ENCODE measurements at regions not wholly inside any gene's neighbourhood (a gene's known extent, or its start where the extent isn't known, plus 50 kb on each side); places are given as distances from the start of the nearest gene placed in this dataset.

DNA sequence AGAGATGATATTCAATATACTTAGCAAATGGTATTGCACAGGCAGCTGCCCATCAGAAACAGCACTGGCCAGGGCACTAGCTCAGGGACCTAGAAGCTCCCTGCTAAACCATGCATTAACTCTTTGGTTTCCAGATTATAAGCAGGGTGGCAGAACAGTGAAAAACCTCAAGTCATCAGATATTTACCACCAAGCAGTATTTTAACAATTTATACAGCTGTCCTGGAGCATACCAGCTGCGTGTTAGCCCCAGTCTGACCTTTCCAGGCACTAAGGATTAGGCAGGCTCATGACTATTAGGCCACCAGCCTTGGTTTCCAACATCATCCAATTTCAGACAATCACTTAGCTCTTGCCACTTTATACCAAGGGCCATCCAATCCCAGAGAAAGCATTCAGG, 326.5 kb downstream of the CAAP1 start:
- H3K4me1 ChIP-seq, result no peaks in the 10 kb centered on the region
- WGBS, 2 donors, result 50 to 51% methylated on average over 1 of the region's 1 CpG
- no peaks in the 10 kb centered on the region for H3K27me3 ChIP-seq
- TF ChIP-seq, protein P1, sequence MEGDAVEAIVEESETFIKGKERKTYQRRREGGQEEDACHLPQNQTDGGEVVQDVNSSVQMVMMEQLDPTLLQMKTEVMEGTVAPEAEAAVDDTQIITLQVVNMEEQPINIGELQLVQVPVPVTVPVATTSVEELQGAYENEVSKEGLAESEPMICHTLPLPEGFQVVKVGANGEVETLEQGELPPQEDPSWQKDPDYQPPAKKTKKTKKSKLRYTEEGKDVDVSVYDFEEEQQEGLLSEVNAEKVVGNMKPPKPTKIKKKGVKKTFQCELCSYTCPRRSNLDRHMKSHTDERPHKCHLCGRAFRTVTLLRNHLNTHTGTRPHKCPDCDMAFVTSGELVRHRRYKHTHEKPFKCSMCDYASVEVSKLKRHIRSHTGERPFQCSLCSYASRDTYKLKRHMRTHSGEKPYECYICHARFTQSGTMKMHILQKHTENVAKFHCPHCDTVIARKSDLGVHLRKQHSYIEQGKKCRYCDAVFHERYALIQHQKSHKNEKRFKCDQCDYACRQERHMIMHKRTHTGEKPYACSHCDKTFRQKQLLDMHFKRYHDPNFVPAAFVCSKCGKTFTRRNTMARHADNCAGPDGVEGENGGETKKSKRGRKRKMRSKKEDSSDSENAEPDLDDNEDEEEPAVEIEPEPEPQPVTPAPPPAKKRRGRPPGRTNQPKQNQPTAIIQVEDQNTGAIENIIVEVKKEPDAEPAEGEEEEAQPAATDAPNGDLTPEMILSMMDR (IDR thresholded peaks at IDR 0.05), result no peak
- ATAC-seq (no peak), DNase-seq (no peak)
- H3K36me3 ChIP-seq, result no peaks in the 10 kb centered on the region
- H3K4me3 ChIP-seq, result no peak overlapping the region
- H3K27ac ChIP-seq, result no peak overlapping the region
- H3K9me3 ChIP-seq, result no peaks in the 10 kb centered on the region
- intact Hi-C loops (cut with DNase I), result no loop called here

DNA sequence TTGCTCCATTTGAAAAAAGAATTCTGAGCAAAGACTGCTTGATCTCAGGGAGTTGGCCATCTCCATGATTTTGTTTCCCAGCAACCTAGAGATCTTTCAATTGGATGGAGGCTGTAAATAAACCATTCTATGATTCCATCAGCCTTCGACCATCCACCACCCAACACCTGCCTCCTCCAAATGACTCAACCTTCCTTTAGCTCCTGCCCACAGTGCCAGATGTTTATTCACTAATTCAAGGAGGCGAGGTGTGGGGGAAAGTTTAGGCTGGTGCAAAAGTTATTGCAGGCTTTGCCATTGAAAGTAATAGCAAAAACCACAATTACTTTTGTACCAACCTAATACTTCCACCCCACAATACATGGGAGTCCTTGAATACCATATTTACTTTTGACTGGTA, 327.5 kb downstream of the CAAP1 start:
- TF ChIP-seq, protein P1 (IDR thresholded peaks at IDR 0.05), result no peak
- no peaks in the 10 kb centered on the region for H3K9me3 ChIP-seq
- DNase-seq, result no peak
- no peaks in the 10 kb centered on the region for H3K4me1 ChIP-seq
- no peak for ATAC-seq
- intact Hi-C loops (cut with DNase I), result no loop called here
- no peaks in the 10 kb centered on the region for H3K36me3 ChIP-seq
- no peaks in the 10 kb centered on the region for H3K27me3 ChIP-seq
- WGBS, 2 donors, result 56 to 59% methylated on average over 2 of the region's 2 CpGs
- no peak overlapping the region for H3K4me3 ChIP-seq
- H3K27ac ChIP-seq, result no peak overlapping the region

DNA sequence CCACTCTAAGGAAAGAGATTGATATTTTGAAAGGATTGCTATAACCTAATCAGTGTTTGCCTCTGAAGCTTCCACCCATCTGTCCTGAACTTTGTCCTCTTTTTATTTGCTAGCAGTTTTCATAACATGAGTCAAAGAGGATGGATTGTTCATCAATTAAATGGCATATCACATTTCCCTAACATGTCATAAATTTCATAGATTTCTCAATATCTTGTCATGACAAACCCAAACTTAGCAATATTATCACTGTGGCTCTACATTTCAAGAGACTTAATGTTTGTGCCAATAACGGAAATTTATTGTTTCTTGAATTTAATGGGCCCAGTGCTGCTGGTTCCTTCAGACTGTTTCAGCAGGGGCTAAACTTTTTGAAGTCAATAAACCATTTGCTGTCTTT, 330.3 kb downstream of the CAAP1 start:
- no peak for DNase-seq
- WGBS, 2 donors, result 86 to 91% methylated on average over 1 of the region's 1 CpG
- Histone ChIP-seq H3K4me1 (no peaks in the 10 kb centered on the region), H3K4me3 (no peak overlapping the region), H3K9me3 (peaks cover 0 to 6% (median 0%) of the 10 kb centered on the region in 11 donors), H3K36me3 (no peaks in the 10 kb centered on the region), H3K27ac (no peak overlapping the region), H3K27me3 (peaks cover 0 to 3% (median 0%) of the 10 kb centered on the region in 7 donors)
- TF ChIP-seq, protein P1 (IDR thresholded peaks at IDR 0.05), result no peak
- intact Hi-C loops (cut with DNase I), result no loop called here
- no peak for ATAC-seq

DNA sequence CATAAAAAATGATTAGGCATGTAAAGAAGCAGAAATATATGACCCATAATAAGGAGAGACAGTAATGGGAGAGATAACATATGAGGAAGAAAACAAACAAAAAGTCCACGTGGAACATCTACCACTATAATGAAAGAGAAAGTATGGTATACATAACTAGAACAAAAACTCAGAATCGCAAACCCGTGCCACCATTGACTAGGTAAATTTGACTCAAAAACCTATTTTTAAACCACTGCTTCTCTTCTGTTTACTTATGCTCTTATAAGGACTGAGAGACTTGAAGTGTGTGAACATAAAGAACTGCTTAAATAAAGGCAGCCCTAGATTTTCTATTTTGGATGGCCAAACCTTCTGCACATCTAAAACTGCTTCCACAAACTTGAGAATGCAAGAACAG, 330.7 kb downstream of the CAAP1 start:
- Histone ChIP-seq H3K9me3 (peaks cover 0 to 7% (median 0%) of the 10 kb centered on the region in 11 donors), H3K27me3 (peaks cover 0 to 3% (median 0%) of the 10 kb centered on the region in 7 donors), H3K36me3 (no peaks in the 10 kb centered on the region), H3K4me1 (no peaks in the 10 kb centered on the region), H3K27ac (no peak overlapping the region), H3K4me3 (no peak overlapping the region)
- intact Hi-C loops (cut with DNase I), result no loop called here
- DNase-seq, result no peak
- 85 to 87% methylated on average over 3 of the region's 3 CpGs for WGBS, 2 donors
- TF ChIP-seq, protein P1 (IDR thresholded peaks at IDR 0.05), result no peak
- ATAC-seq, result no peak
